Astrocyte of the cerebellum (primary cell): ENCODE measurements at regions not wholly inside any gene's neighbourhood (a gene's known extent, or its start where the extent isn't known, plus 50 kb on each side); places are given as distances from the start of the nearest gene placed in this dataset.
A peak's percentile ranks its signal among the peaks of the same experiment; 100 is the strongest.

Source experiments
- DNase-seq: peaks from one replicate; pipeline ENCODE4 v3.0.0-alpha.2; 2011; ENCODE audit warnings: low read depth
- H3K4me3 ChIP-seq: 2 replicates; pipeline ENCODE4 v1.5.1; 2011; ENCODE audit warnings: mild to moderate bottlenecking, low read depth, low read length, moderate library complexity
- in situ Hi-C: cut with HindIII; loops from 2 replicates; pipeline ENCODE4 v1.10.0; 2017; ENCODE audit warnings: low sequenced_read_pairs
- TF ChIP-seq, protein P1 (sequence below): IDR thresholded peaks from 2 replicates; pipeline ENCODE4 v1.5.1; 2012; ENCODE audit warnings: low read length, low read depth, moderate library complexity, mild to moderate bottlenecking; ENCODE audit errors: missing control alignments

DNA sequence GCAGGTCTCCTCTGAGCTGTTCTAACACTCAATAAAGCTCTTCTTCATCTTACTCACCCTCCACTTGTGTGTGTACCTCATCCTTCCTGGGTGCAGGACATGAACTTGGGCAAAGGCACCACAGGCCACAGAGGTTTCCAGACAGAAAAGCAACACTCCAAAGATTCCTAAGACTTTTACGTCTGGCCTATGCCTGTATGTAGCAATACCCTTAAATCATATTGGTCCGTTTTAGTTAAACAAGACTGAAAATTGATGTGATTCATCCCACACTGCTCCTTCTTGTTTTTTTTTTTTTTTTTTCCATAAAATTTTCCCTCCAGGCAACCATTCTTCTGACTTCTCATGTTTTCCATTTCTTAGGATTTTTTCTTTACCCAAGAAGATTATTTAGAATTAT lies 404.3 kb downstream of the PID1 start:
- in situ Hi-C loops = no loop called here
- H3K4me3 ChIP-seq = no peak overlapping the region
- TF ChIP-seq, protein P1, sequence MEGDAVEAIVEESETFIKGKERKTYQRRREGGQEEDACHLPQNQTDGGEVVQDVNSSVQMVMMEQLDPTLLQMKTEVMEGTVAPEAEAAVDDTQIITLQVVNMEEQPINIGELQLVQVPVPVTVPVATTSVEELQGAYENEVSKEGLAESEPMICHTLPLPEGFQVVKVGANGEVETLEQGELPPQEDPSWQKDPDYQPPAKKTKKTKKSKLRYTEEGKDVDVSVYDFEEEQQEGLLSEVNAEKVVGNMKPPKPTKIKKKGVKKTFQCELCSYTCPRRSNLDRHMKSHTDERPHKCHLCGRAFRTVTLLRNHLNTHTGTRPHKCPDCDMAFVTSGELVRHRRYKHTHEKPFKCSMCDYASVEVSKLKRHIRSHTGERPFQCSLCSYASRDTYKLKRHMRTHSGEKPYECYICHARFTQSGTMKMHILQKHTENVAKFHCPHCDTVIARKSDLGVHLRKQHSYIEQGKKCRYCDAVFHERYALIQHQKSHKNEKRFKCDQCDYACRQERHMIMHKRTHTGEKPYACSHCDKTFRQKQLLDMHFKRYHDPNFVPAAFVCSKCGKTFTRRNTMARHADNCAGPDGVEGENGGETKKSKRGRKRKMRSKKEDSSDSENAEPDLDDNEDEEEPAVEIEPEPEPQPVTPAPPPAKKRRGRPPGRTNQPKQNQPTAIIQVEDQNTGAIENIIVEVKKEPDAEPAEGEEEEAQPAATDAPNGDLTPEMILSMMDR = no peak
- no peak for DNase-seq

- TF ChIP-seq, protein P1 = no peak
- in situ Hi-C loops = no loop called here
- no peak for DNase-seq
Measured at GRCh38 chr2:228866044-228866443, 405.0 kb downstream of the PID1 start.

DNA sequence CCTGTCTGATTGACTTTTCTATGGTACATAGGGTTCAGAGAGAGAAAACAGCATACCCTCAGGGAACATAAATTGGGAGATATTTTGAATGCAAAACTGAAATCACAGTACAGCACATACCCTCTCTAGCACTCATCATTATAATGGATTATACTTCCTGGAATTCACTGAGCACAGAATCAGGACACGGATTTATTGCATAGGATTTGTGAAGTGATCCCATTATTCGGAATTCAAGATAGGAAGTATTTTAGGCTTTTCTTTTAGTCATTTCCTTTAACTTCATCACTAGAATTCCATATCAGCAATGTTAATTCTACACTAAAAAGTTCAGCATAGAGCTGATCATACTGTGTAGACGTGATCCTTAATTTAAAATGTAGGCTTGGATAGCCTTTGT lies 407.0 kb downstream of the PID1 start:
- DNase-seq = no peak
- in situ Hi-C loops = no loop called here
- TF ChIP-seq, protein P1 = no peak
- no peak overlapping the region for H3K4me3 ChIP-seq

More at GRCh38 chr2:228866044-228866443, 405.0 kb downstream of the PID1 start:
- no peak overlapping the region for H3K4me3 ChIP-seq

DNA sequence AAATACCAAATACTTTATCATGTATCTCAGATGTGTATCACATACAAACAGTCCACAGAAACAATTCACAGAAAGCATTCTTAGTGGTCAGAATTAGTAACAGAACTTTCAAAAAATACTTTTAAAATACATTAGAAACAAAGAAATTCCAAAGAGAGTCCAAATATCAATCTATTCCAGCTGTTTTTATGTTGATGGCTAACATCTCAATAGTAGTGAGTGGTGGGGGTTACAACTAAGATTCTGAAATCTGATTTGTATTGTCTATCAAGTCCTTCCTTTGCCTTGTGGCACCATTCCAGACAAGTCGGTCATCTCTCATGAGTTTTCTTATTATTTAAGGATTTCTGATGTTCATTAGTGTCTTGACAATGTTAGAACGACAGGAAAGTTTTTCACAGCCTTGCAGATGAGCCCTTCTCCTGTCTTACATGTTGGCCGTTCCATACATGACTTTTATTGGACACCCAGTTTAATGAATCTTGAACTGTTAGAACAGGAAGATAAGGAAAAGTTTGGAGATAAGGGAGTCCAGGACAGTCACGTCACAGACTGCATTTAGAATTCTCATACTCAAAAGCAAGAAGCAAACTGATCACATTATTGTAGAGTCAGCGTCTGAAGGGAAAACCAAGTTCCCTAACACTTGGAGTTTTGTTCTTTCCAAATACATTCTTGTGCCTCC lies 410.3 kb downstream of the PID1 start:
- in situ Hi-C loops = no loop called here
- TF ChIP-seq, protein P1 = no peak
- no peak for DNase-seq
- no peak overlapping the region for H3K4me3 ChIP-seq

DNA sequence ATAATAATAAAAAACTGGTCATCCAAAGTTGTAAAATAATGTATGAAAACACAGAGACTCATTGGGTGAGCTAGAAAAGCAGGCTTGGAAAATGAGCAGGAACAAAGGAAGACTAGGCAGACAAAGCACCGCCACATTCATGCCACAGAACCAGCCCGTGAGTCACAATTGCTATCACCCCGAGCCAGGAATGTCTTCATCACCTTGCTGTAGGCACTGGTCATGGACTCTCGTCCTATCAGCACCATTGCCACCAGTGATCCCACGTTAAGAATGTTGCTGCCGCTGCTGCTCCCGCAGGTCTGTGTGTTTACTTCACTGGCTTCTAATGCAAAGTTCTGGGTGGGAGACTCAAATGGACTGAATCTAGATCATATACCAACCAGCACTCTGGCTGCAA lies 417.9 kb downstream of the PID1 start:
- in situ Hi-C loops = no loop called here
- no peak for DNase-seq
- TF ChIP-seq, protein P1 = no peak
- H3K4me3 ChIP-seq = no peak overlapping the region

DNA sequence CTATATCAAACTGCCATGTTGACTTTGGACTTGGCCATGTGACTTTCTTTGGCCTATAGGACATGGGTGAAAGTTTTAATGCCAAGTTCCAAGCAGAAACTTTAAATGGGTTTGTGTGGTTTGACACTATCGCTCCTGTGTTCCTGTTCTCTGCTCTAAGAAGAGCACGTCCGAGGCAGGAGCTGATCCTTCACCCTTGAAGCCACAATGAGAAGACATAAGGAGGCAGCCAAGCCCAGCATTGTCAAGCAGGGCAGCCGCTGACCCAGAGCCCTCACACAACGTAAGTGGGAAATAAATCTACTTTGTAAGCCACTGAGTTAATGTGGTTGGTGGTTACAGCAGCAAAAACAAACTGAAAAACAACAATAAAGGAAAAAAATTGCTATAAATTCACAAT lies 422.4 kb downstream of the PID1 start:
- DNase-seq = no peak
- in situ Hi-C loops = no loop called here
- no peak overlapping the region for H3K4me3 ChIP-seq
- TF ChIP-seq, protein P1 = no peak

DNA sequence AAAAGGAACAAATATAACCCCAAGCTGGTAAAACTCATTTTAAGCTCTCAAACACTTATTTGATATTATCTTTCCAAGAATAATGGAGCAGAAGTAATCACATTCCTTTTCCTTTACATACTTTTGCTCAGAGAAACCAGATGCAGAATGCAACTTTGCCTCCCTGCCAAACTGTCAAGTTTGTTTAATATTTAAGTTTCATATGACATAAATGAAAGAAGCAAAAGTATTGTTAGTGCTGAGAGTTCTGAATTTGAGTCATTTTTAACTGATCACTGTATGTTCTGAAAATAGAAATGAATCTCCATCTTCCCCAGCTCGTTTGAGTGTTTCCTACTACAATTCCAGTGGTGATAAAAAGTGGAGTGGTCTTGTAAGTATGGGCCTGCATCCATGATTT lies 423.4 kb downstream of the PID1 start:
- DNase-seq = peak; percentile 12
- no peak overlapping the region for H3K4me3 ChIP-seq
- in situ Hi-C loops = no loop called here
- TF ChIP-seq, protein P1 = no peak
